ENCODE measurements at regions not wholly inside any gene's neighbourhood (a gene's known extent, or its start where the extent isn't known, plus 50 kb on each side); places are given as distances from the start of the nearest gene placed in this dataset.

- TF ChIP-seq CTCF (IDR thresholded peaks at IDR 0.05) (no peak), EP300 (IDR thresholded peaks at IDR 0.05) (no peak), POLR2A (IDR thresholded peaks at IDR 0.05) (no peak)
These were observed 207.4 kb downstream of the RBM46 start for GRCh38 chr4:154988511-154988910.

Data from ovary (tissue), 3 donors.